ENCODE measurements at regions not wholly inside any gene's neighbourhood (a gene's known extent, or its start where the extent isn't known, plus 50 kb on each side); places are given as distances from the start of the nearest gene placed in this dataset.

DNA sequence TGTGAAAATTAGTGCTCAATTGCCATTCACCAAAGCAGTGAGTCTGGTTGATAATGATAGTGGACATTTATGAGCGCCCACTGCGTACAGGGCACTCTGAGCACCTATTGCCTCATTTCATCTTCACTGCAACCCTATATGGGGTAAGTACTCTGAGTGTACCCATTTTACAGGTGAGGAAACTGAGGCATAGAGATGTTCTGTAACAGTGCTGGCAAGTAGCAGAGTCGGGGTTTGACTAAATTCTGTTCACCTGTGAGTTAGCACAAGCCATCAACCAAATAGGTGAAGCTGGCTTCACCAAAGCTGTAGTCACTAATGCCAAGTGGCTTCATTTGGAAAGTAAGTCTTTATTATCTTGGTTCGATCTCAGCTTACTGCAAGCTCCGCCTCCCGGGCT lies 135.8 kb downstream of the SPAG6 start:
- Histone ChIP-seq H3K27ac (ENCODE audit: low read length) (no peak overlapping the region), H3K4me1 (ENCODE audit: control insufficient read depth, insufficient read depth, low read length) (peaks cover 9% of the 10 kb centered on the region), H3K36me3 (ENCODE audit: control insufficient read depth, insufficient read depth, low read length) (no peaks in the 10 kb centered on the region), H3K4me3 (ENCODE audit: low read length) (no peak overlapping the region), H3K27me3 (ENCODE audit: control insufficient read depth, insufficient read depth, low read length) (peaks cover 23% of the 10 kb centered on the region), H3K9me3 (replicated peaks; ENCODE audit: control insufficient read depth, low read depth, low read length) (no peaks in the 10 kb centered on the region)
- WGBS (ENCODE audit: insufficient coverage): no CpG with 5 or more reads among the region's 6 CpGs
- DNase-seq: no peak

DNA sequence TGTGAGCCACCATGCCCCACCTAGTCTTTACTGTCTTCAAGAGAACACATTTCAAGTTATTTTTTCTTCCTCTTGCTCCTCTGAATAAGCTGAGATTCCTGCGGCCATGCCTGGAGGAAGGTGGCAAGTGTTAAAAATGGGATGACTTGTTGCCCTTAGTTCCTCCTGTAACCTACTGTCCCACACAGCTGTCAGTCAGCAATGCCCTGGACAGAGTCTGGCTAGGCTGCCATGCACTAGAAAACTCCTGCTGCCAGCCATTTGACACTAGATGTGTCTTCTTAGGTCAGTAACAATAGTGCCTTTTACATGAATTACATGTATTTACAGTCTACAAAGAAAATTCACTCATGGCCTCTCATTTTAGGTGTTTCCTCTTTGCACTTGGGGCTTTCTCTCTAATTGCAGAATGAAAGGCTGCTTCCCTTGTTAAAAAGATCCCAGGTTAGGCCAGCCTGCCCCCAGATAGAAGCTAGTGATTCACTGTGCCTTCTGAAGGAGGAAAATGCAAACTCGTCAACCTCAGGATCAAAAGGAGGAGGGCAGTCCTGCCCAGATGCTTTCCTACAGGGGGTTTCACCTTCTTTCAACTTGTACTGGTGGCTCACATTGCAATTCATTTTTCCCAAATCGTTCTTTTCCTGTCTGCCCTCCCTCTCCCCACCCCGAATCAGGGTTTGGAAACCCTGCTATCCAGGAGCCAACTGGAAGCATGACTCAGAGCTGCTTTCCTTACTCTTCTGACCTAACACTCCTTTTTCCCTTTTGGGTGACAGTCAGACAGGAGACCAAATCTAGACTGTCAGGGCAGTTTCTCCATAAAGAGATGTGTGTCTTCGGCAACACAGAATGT lies 136.6 kb downstream of the SPAG6 start:
- H3K27ac ChIP-seq (ENCODE audit: low read length): no peak overlapping the region
- peaks cover 4% of the 10 kb centered on the region for H3K4me1 ChIP-seq (ENCODE audit: control insufficient read depth, insufficient read depth, low read length)
- DNase-seq: no peak
- H3K36me3 ChIP-seq (ENCODE audit: control insufficient read depth, insufficient read depth, low read length): no peaks in the 10 kb centered on the region
- H3K27me3 ChIP-seq (ENCODE audit: control insufficient read depth, insufficient read depth, low read length): peaks cover 15% of the 10 kb centered on the region
- WGBS (ENCODE audit: insufficient coverage): 47% methylated on average over 3 of the region's 5 CpGs
- H3K4me3 ChIP-seq (ENCODE audit: low read length): no peak overlapping the region
- H3K9me3 ChIP-seq (replicated peaks; ENCODE audit: control insufficient read depth, low read depth, low read length): no peaks in the 10 kb centered on the region

DNA sequence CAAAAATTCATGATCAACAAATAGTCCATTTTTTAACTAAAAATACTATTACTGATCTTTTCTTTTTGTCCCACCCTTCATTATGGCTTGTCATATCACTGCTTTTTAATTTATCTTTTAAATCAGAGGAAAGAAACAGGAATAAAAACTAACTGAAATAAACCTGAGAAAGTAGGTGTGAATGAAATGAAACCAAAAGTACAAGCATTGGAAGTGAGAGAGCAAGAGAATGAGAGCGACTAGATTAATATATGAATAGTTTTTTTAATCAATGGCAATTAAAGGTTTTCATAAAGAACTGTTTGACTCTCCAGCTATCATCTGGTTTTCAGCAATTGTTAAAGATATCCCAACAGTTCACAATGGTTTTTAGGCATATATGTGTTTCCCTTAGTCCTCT lies 137.8 kb downstream of the SPAG6 start:
- Histone ChIP-seq H3K4me1 (ENCODE audit: control insufficient read depth, insufficient read depth, low read length) (peaks cover 4% of the 10 kb centered on the region), H3K27me3 (ENCODE audit: control insufficient read depth, insufficient read depth, low read length) (peaks cover 3% of the 10 kb centered on the region), H3K9me3 (replicated peaks; ENCODE audit: control insufficient read depth, low read depth, low read length) (no peaks in the 10 kb centered on the region), H3K4me3 (ENCODE audit: low read length) (no peak overlapping the region), H3K36me3 (ENCODE audit: control insufficient read depth, insufficient read depth, low read length) (no peaks in the 10 kb centered on the region), H3K27ac (ENCODE audit: low read length) (no peak overlapping the region)
- no CpG with 5 or more reads among the region's 1 CpG for WGBS (ENCODE audit: insufficient coverage)
- DNase-seq: no peak

Data from muscle of leg (tissue), 3 donors.